IMR-90 (cell line): ENCODE measurements at regions not wholly inside any gene's neighbourhood (a gene's known extent, or its start where the extent isn't known, plus 50 kb on each side); places are given as distances from the start of the nearest gene placed in this dataset.

Source experiments
- ATAC-seq: fragments of 200-7000 bp; cut with Tn5 transposase; 2 replicates; pipeline ENCODE4 v1.9.1; 2020; ENCODE audit warnings: low read depth, mild to moderate bottlenecking, moderate library complexity
- BruUV-seq: library from RNA; stranded (reverse); fragments of 400-500 nt; replicated peaks from 2 replicates; lab custom pipeline; 2021; lab: Mats Ljungman, UMichigan
- CTCF ChIA-PET: fragments of 300-600 bp; formaldehyde crosslinking; extraction: SDS; loops from one replicate; lab custom pipeline; 2021; ENCODE audit warnings: antibody characterized with exemption; lab: Yijun Ruan, JAX
- POLR2A ChIA-PET: fragments of 300-600 bp; sonication (Branson Sonifier 250); formaldehyde crosslinking; loops from one replicate; lab custom pipeline; 2022; ENCODE audit warnings: antibody characterized with exemption; ENCODE audit not compliant: unreplicated experiment; lab: Charles Lee
- DNase-seq: peaks from one replicate; pipeline ENCODE4 v3.0.0; 2013
- H2AFZ ChIP-seq: replicated peaks from 2 replicates; pipeline ENCODE3; 2013; ENCODE audit warnings: low read length, mild to moderate bottlenecking; ENCODE audit not compliant: poor library complexity
- H2AK5ac ChIP-seq: 2 replicates; pipeline ENCODE4 v1.6.1; 2013; ENCODE audit warnings: low read depth, low read length, inconsistent platforms
- H2AK9ac ChIP-seq: replicated peaks from 2 replicates; pipeline ENCODE3; 2013; ENCODE audit warnings: mild to moderate bottlenecking, low read depth, low read length, moderate library complexity; ENCODE audit not compliant: poor library complexity
- H2BK120ac ChIP-seq: 2 replicates; pipeline ENCODE4 v1.6.1; 2013; ENCODE audit warnings: low read depth, low read length, inconsistent platforms
- H2BK15ac ChIP-seq: 3 replicates; pipeline ENCODE4 v1.6.1; 2013; ENCODE audit warnings: low read depth, low read length, inconsistent platforms
- H2BK20ac ChIP-seq: 2 replicates; pipeline ENCODE4 v1.6.1; 2013; ENCODE audit warnings: low read depth, mild to moderate bottlenecking, inconsistent platforms, low read length, moderate library complexity
- H2BK5ac ChIP-seq: 2 replicates; pipeline ENCODE4 v1.6.1; 2013; ENCODE audit warnings: mild to moderate bottlenecking, low read depth, low read length, inconsistent platforms; ENCODE audit not compliant: poor library complexity, severe bottlenecking
- H3K14ac ChIP-seq: replicated peaks from 2 replicates; pipeline ENCODE4 v1.6.1; 2013; ENCODE audit warnings: low read depth, low read length, inconsistent platforms
- H3K18ac ChIP-seq: 2 replicates; pipeline ENCODE4 v1.6.1; 2013; ENCODE audit warnings: low read depth, low read length, control low read depth
- H3K23ac ChIP-seq: 2 replicates; pipeline ENCODE4 v1.6.1; 2013; ENCODE audit warnings: low read depth, low read length, inconsistent platforms
- H3K27ac ChIP-seq: 2 replicates; pipeline ENCODE4 v1.5.1; 2013; ENCODE audit warnings: mild to moderate bottlenecking, control low read depth, low read length; ENCODE audit not compliant: insufficient read depth
- H3K27me3 ChIP-seq: 2 replicates; pipeline ENCODE4 v1.6.1; 2013; ENCODE audit warnings: low read length; ENCODE audit not compliant: control insufficient read depth, insufficient read depth
- H3K36me3 ChIP-seq: 2 replicates; pipeline ENCODE4 v1.6.1; 2013; ENCODE audit warnings: low read length, mixed read lengths; ENCODE audit not compliant: control insufficient read depth, insufficient read depth
- H3K4ac ChIP-seq: 2 replicates; pipeline ENCODE4 v1.6.1; 2013; ENCODE audit warnings: low read depth, low read length, inconsistent platforms
- H3K4me1 ChIP-seq: 2 replicates; pipeline ENCODE4 v1.6.1; 2013; ENCODE audit warnings: low read length, mixed read lengths; ENCODE audit not compliant: control insufficient read depth, insufficient read depth
- H3K4me2 ChIP-seq: 2 replicates; pipeline ENCODE4 v1.6.1; 2013; ENCODE audit warnings: low read depth, mild to moderate bottlenecking, control low read depth, low read length, moderate library complexity
- H3K4me3 ChIP-seq: 2 replicates; pipeline ENCODE4 v1.5.1; 2013; ENCODE audit warnings: low read depth, mild to moderate bottlenecking, control low read depth, low read length, moderate library complexity; ENCODE audit not compliant: insufficient read depth
- H3K56ac ChIP-seq: 2 replicates; pipeline ENCODE4 v1.6.1; 2013; ENCODE audit warnings: low read length, inconsistent platforms; ENCODE audit not compliant: insufficient read depth; ENCODE audit errors: extremely low read depth
- H3K79me1 ChIP-seq, 2 experiments: 2 replicates each; pipeline ENCODE4 v1.6.1; 2013; ENCODE audit warnings: low read length in 2 of 2, inconsistent platforms in 1 of 2, low read depth in 1 of 2
- H3K9ac ChIP-seq: 2 replicates; pipeline ENCODE4 v1.6.1; 2013; ENCODE audit warnings: low read depth, low read length, control low read depth
- H3K9me1 ChIP-seq: 2 replicates; pipeline ENCODE4 v1.6.1; 2013; ENCODE audit warnings: low read length, inconsistent platforms; ENCODE audit not compliant: insufficient read depth
- H3K9me3 ChIP-seq: 2 replicates; pipeline ENCODE4 v1.6.1; 2013; ENCODE audit warnings: low read length; ENCODE audit not compliant: control insufficient read depth, insufficient read depth
- H4K20me1 ChIP-seq: 2 replicates; pipeline ENCODE4 v1.6.1; 2013; ENCODE audit warnings: low read length, inconsistent platforms; ENCODE audit not compliant: insufficient read depth
- H4K5ac ChIP-seq: 2 replicates; pipeline ENCODE4 v1.6.1; 2013; ENCODE audit warnings: mild to moderate bottlenecking, low read depth, low read length, control low read depth
- H4K8ac ChIP-seq, 2 experiments: 2 replicates each; pipeline ENCODE4 v1.6.1; 2013; ENCODE audit warnings: low read depth in 2 of 2, low read length in 2 of 2, control low read depth in 1 of 2, inconsistent platforms in 1 of 2
- H4K91ac ChIP-seq: 2 replicates; pipeline ENCODE4 v1.6.1; 2013; ENCODE audit warnings: low read depth, low read length, inconsistent platforms; ENCODE audit not compliant: insufficient read depth
- BHLHE40 ChIP-seq: fragments of 150-350 bp; IDR thresholded peaks from 2 replicates; pipeline ENCODE4 v1.6.1; 2016; ENCODE audit warnings: mild to moderate bottlenecking, low read depth, low read length
- CTCF ChIP-seq: conservative IDR thresholded peaks from 2 replicates; pipeline ENCODE4 v1.5.1; 2012; ENCODE audit warnings: mild to moderate bottlenecking, low read depth, low read length, improper control_type of control experiment
- FOS ChIP-seq: fragments of 150-350 bp; IDR thresholded peaks from 2 replicates; pipeline ENCODE4 v1.6.1; 2016; ENCODE audit warnings: low read depth, low read length
- NFE2L2 ChIP-seq: fragments of 150-350 bp; IDR thresholded peaks from 2 replicates; pipeline ENCODE4 v1.6.1; 2016; ENCODE audit warnings: low read depth, mild to moderate bottlenecking, low read length
- POLR2A ChIP-seq: IDR thresholded peaks from 2 replicates; pipeline ENCODE4 v1.6.1; 2012; ENCODE audit warnings: mild to moderate bottlenecking, low read depth, low read length
- RAD21 ChIP-seq: IDR thresholded peaks from 2 replicates; pipeline ENCODE4 v1.6.1; 2012; ENCODE audit warnings: low read length, improper control_type of control experiment
- RFX5 ChIP-seq: IDR thresholded peaks from 2 replicates; pipeline ENCODE4 v1.8.0; 2012; ENCODE audit warnings: low read depth, mild to moderate bottlenecking, low read length, moderate library complexity
- whole genome bisulfite sequencing, 2 experiments: methylation state at CpG; one replicate each; pipeline versions ENCODE4 v1.1.5 to v1.1.7; 2013; ENCODE audit warnings: missing lambda C conversion rate in 2 of 2; ENCODE audit not compliant: insufficient read length in 1 of 2; ENCODE audit errors: extremely low coverage in 2 of 2; 5-methylcytosine and 5-hydroxymethylcytosine counted together
- dilution Hi-C: fragments of 300-500 bp; cut with HindIII; formaldehyde crosslinking; loops from one replicate; pipeline ENCODE4 v1.14.3; 2018; ENCODE audit warnings: low sequenced_read_pairs; ENCODE audit not compliant: unreplicated experiment
- in situ Hi-C: fragments of 300-500 bp; cut with MboI; formaldehyde crosslinking; loops from 3 replicates; pipeline ENCODE4 v1.14.3; 2019; ENCODE audit warnings: low sequenced_read_pairs, inconsistent platforms, mixed read lengths
- intact Hi-C: fragments of 100-400 bp; cut with micrococcal nuclease; formaldehyde crosslinking; loops from 2 replicates; pipeline ENCODE4 v1.10.0; 2022

- Histone ChIP-seq H2AK9ac (no peak overlapping the region), H3K27ac (no peak overlapping the region), H4K91ac (no peak overlapping the region), H3K18ac (no peak overlapping the region), H3K4me1 (peaks cover 3% of the 10 kb centered on the region), H3K23ac (no peak overlapping the region), H3K4me3 (no peak overlapping the region), H2BK5ac (no peak overlapping the region), H3K27me3 (no peaks in the 10 kb centered on the region), H3K14ac (no peak overlapping the region), H3K79me1 (peaks cover 0 to 4% of the 10 kb centered on the region in 2 experiments; a peak in 2 of 4 replicates), H3K36me3 (no peaks in the 10 kb centered on the region), H4K5ac (no peak overlapping the region), H2BK120ac (no peak overlapping the region), H3K4ac (no peak overlapping the region), H2AK5ac (no peak overlapping the region), H3K9ac (no peak overlapping the region), H3K4me2 (no peak overlapping the region), H3K9me3 (no peaks in the 10 kb centered on the region), H3K9me1 (no peaks in the 10 kb centered on the region; the same call in 1 of the 2 replicates), H2BK20ac (no peak overlapping the region), H3K56ac (no peak overlapping the region), H2AFZ (no peak overlapping the region), H2BK15ac (no peak overlapping the region), H4K20me1 (no peaks in the 10 kb centered on the region), H4K8ac (no peak overlapping the region)
- ChIA-PET POLR2A (no interaction called here), CTCF (no interaction called here)
- DNase-seq (no peak), ATAC-seq (no peak)
- no TSS peak for BruUV-seq
- dilution Hi-C loops, result no loop called here
- intact Hi-C loops, result loop anchor here (10.0 kb wide), 2 partner anchors 190 to 270 kb away; no protein-coding TSS in a partner anchor
- TF ChIP-seq CTCF, result no peak
- TF ChIP-seq POLR2A, result no peak
- no peak for TF ChIP-seq RFX5
- TF ChIP-seq NFE2L2, result no peak
- no peak for TF ChIP-seq RAD21
- TF ChIP-seq FOS, result no peak
- TF ChIP-seq BHLHE40, result no peak
- in situ Hi-C loops, result no loop called here
- no CpG with 5 or more reads among the region's 5 CpGs for WGBS, 2 experiments
These were observed 72.4 kb upstream of the NEK7 start for GRCh38 chr1:198084241-198084908.
